GM23338 (cell line): ENCODE measurements at regions not wholly inside any gene's neighbourhood (a gene's known extent, or its start where the extent isn't known, plus 50 kb on each side); places are given as distances from the start of the nearest gene placed in this dataset.
"Not testable (repeated sequence)": the region's sequence is repeated elsewhere in the genome, so short reads cannot be mapped to it uniquely, and the experiment has no call there.

Experiments used
- ATAC-seq: fragments of 200-7000 bp; cut with Tn5 transposase; 3 replicates; pipeline ENCODE4 v1.9.1; 2020
- DNase-seq: peaks from one replicate; pipeline ENCODE4 v3.0.0-alpha.2; 2015; ENCODE audit warnings: low spot score
- H2AFZ ChIP-seq: fragments of 200-600 bp; sonication (generic); 2 replicates; pipeline ENCODE4 v1.8.0; 2016; ENCODE audit warnings: antibody characterized with exemption, mild to moderate bottlenecking, moderate library complexity
- H3F3A ChIP-seq: fragments of 200-600 bp; sonication (generic); replicated peaks from 2 replicates; pipeline ENCODE4 v1.8.0; 2017; ENCODE audit warnings: antibody characterized with exemption, mixed run types, low read depth
- H3K27ac ChIP-seq: fragments of 200-600 bp; sonication (generic); 2 replicates; pipeline ENCODE4 v1.6.1; 2016; ENCODE audit warnings: low read depth
- H3K27me3 ChIP-seq: fragments of 200-600 bp; sonication (generic); 2 replicates; pipeline ENCODE4 v1.8.0; 2016; ENCODE audit warnings: mild to moderate bottlenecking, mixed run types, moderate library complexity; ENCODE audit not compliant: insufficient read depth
- H3K36me3 ChIP-seq: fragments of 200-600 bp; sonication (generic); 2 replicates; pipeline ENCODE4 v1.8.0; 2016; ENCODE audit warnings: mild to moderate bottlenecking; ENCODE audit not compliant: insufficient read depth
- H3K4me1 ChIP-seq: fragments of 200-600 bp; sonication (generic); 2 replicates; pipeline ENCODE4 v1.8.0; 2016; ENCODE audit warnings: mild to moderate bottlenecking, moderate library complexity; ENCODE audit not compliant: insufficient read depth
- H3K4me2 ChIP-seq: fragments of 200-600 bp; sonication (generic); 2 replicates; pipeline ENCODE4 v1.7.1; 2017; ENCODE audit warnings: mixed run types
- H3K4me3 ChIP-seq: fragments of 200-600 bp; sonication (generic); 2 replicates; pipeline ENCODE4 v1.6.1; 2016; ENCODE audit warnings: mixed run types
- H3K79me2 ChIP-seq: fragments of 200-600 bp; sonication (generic); replicated peaks from 2 replicates; pipeline ENCODE4 v1.8.0; 2017; ENCODE audit warnings: mild to moderate bottlenecking; ENCODE audit not compliant: insufficient read depth
- H3K9me2 ChIP-seq: fragments of 200-600 bp; sonication (generic); 2 replicates; pipeline ENCODE4 v1.8.0; 2017; ENCODE audit not compliant: insufficient read depth
- H4K20me1 ChIP-seq: fragments of 200-600 bp; sonication (generic); replicated peaks from 2 replicates; pipeline ENCODE4 v1.8.0; 2017; ENCODE audit warnings: mild to moderate bottlenecking; ENCODE audit not compliant: insufficient read depth
- H3K27ac Mint-ChIP-seq: 2 replicates; pipeline ENCODE4 v1.8.0; 2020; ENCODE audit warnings: inconsistent platforms, mild to moderate bottlenecking, moderate library complexity, mixed read lengths
- H3K27me3 Mint-ChIP-seq: 3 replicates; pipeline ENCODE4 v1.8.0; 2022; ENCODE audit warnings: low read depth, mild to moderate bottlenecking, moderate library complexity, mixed read lengths, inconsistent platforms; ENCODE audit not compliant: insufficient read depth, poor library complexity
- H3K36me3 Mint-ChIP-seq: 3 replicates; pipeline ENCODE4 v1.8.0; 2021; ENCODE audit warnings: low read depth, mild to moderate bottlenecking, inconsistent platforms, moderate library complexity, mixed read lengths
- H3K4me1 Mint-ChIP-seq: 3 replicates; pipeline ENCODE4 v1.8.0; 2020; ENCODE audit warnings: mild to moderate bottlenecking, inconsistent platforms, mixed read lengths
- H3K4me3 Mint-ChIP-seq: 3 replicates; pipeline ENCODE4 v1.8.0; 2021; ENCODE audit warnings: moderate library complexity, mild to moderate bottlenecking, inconsistent platforms, mixed read lengths
- H3K9me3 Mint-ChIP-seq: 3 replicates; pipeline ENCODE4 v1.8.0; 2020; ENCODE audit warnings: moderate library complexity, mild to moderate bottlenecking, inconsistent platforms, mixed read lengths

DNA sequence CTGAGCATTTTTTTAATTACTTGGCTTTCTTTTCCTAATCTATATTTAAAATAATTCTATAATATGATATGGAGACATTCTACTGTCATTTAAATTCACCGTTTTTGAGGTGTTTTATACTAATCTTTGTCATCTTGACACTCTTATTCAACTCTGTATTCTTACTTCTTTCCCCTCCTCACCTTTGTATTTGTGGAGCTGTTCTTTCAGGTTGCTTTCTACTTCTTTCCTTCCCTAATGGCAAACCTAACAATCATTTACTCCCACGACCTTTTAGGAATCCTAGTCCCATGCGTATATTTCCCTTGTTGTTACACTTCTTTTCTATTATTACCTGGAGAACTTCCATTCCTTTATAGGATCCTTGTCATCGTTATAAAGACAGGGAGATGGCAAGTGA lies 271.8 kb downstream of the TP53TG3F start:
- H3K4me1 Mint-ChIP-seq, H2AFZ ChIP-seq, ATAC-seq, H4K20me1 ChIP-seq, H3K36me3 Mint-ChIP-seq, H3K36me3 ChIP-seq, H3K9me2 ChIP-seq, H3K27ac Mint-ChIP-seq, H3K4me3 Mint-ChIP-seq, H3K4me3 ChIP-seq, H3K4me1 ChIP-seq, H3K27me3 Mint-ChIP-seq, H3K4me2 ChIP-seq, H3K27me3 ChIP-seq, H3F3A ChIP-seq, H3K79me2 ChIP-seq, DNase-seq, H3K27ac ChIP-seq: not testable (repeated sequence)
- peaks cover 12% of the 10 kb centered on the region for H3K9me3 Mint-ChIP-seq

DNA sequence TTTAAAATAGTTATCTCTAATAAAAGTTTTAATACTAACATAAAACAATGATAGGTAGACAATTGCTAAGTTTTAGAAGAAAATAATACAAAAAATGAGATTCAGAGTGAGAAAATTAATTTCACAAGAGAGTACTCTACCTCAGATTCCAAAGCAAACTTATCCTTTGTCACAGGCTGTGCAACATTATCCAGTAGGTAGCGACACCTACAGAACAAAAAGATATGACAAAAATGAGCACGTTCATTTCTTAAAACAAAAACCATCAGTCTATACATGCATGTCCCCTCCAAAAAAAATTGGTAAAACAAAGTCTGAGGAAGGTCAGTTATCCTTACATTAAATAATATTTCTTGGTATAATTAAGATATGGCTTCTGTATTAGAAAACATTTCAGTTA lies 275.2 kb downstream of the TP53TG3F start:
- not testable (repeated sequence) for H3K4me1 ChIP-seq, H3K4me2 ChIP-seq, H3K9me2 ChIP-seq, H3K27me3 ChIP-seq, H3K27me3 Mint-ChIP-seq, H3K4me3 ChIP-seq, DNase-seq, H3K27ac ChIP-seq, H3K79me2 ChIP-seq, ATAC-seq, H3K4me1 Mint-ChIP-seq, H3F3A ChIP-seq, H4K20me1 ChIP-seq, H2AFZ ChIP-seq, H3K27ac Mint-ChIP-seq, H3K4me3 Mint-ChIP-seq, H3K36me3 ChIP-seq, H3K36me3 Mint-ChIP-seq
- peaks cover 15% of the 10 kb centered on the region for H3K9me3 Mint-ChIP-seq

DNA sequence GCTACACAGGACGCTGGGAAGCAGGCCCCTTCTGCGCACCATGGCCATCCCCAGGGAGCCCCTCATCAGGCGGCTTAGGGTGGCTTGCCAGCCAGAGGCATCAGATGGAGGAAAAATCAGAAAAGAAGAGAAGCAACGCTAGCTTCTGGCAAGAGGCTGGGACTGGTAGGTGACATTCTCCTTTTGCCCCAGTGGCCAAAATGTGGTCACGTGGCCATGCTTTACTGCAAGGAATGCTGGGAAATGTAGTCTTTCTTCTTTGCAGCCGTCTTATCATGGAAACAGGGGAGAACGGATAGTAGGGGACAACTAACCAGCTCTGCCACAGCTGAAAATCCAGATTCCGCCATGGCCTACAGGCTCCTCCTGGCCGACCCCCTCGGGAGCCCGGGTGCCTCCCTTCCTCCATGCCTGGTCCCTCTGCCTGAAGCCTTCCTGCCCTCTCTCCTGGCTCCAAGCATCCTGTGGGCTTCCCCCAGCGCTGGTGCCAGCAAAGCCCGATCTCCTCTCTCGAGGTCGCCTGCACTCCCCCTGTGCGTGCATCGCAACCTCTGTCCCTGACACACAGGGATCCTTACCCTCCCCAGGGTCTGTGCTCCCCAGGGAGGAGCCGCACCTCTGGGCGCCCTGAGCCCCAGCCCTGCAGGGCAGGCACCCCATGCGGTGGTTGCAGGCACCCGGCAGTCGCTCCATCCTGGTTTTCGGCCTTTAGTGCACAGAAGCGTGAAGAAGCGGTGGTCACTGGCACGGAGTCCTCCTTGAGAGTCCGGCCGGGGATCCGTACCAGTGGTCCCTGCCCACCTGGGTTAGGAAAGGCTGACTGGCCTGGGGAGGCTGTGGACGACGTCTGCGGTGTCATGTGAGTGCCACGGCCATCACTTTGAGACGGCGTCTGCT lies 307.7 kb downstream of the TP53TG3F start:
- H3K4me1 ChIP-seq, H4K20me1 ChIP-seq, H3F3A ChIP-seq, H3K27ac Mint-ChIP-seq, H3K4me1 Mint-ChIP-seq, H3K27me3 Mint-ChIP-seq, H3K79me2 ChIP-seq, H3K36me3 Mint-ChIP-seq, H3K4me2 ChIP-seq, H3K27me3 ChIP-seq, ATAC-seq, H2AFZ ChIP-seq, H3K36me3 ChIP-seq, DNase-seq, H3K9me2 ChIP-seq, H3K4me3 ChIP-seq, H3K4me3 Mint-ChIP-seq, H3K27ac ChIP-seq: not testable (repeated sequence)
- H3K9me3 Mint-ChIP-seq: peaks cover 22% of the 10 kb centered on the region

DNA sequence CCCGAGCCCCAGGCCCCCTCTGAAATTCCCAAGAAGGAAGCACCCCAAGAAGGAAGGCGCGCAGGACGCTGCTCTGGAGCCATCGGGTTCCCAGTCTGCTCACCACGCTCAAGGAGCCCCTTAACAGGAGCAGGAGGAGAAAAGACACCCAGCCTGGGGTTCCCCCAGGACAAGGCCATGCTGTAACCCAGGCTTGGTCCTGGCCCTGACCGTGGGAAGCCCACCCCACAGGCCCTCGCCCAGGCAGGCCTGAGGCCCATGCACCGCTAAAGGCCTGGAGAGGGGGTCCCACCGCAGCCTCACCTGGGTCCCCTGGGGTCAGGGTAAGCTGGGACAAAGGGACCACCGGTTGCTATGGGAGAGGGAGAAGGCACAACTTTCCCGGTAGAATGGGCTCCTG lies 309.3 kb downstream of the TP53TG3F start:
- not testable (repeated sequence) for ATAC-seq, H3K27me3 ChIP-seq, H3K79me2 ChIP-seq, H3K4me3 ChIP-seq, H3K27me3 Mint-ChIP-seq, H3K4me1 ChIP-seq, H3K27ac Mint-ChIP-seq, H3K9me2 ChIP-seq, H3F3A ChIP-seq, H3K27ac ChIP-seq, H3K4me3 Mint-ChIP-seq, H3K36me3 Mint-ChIP-seq, H3K4me2 ChIP-seq, H2AFZ ChIP-seq, H3K36me3 ChIP-seq, DNase-seq, H4K20me1 ChIP-seq, H3K4me1 Mint-ChIP-seq
- H3K9me3 Mint-ChIP-seq: peaks cover 26% of the 10 kb centered on the region

DNA sequence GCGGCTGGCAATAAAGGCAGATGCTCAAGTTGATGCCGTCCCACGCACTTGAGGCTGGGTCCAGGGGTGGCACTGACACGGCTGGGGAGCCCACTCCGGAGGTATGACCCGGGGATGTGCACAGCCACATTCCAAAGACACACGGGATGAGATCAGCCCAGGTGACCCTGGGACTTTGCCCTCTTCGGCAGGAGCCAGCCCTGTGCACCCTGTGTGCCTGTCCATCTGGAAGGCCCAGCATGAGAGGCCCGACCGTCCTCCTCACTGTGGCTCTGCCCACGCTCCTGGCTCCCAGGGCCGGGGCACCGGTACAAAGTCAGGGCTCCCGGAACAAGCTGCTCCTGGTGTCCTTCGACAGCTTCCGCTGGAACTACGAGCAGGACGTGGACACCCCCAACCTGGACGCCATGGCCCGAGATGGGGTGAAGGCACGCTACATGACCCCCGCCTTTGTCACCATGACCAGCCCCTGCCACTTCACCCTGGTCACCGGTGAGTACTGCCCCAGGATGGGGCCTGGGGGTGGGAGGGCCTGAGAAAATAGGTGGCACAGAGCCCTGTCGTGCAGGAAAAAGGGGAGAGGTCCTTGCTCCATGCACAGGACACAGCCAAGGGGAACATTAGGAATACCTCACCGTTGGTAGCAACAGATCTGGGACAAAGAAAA lies 309.9 kb downstream of the TP53TG3F start:
- H3K4me3 ChIP-seq, H3K36me3 ChIP-seq, H3K4me3 Mint-ChIP-seq, H3K4me1 ChIP-seq, H3K4me2 ChIP-seq, H3K27ac ChIP-seq, ATAC-seq, H3K36me3 Mint-ChIP-seq, H3K27me3 Mint-ChIP-seq, H3K9me2 ChIP-seq, H3K27me3 ChIP-seq, H3K79me2 ChIP-seq, H3K4me1 Mint-ChIP-seq, H2AFZ ChIP-seq, H4K20me1 ChIP-seq, H3F3A ChIP-seq, DNase-seq, H3K27ac Mint-ChIP-seq: not testable (repeated sequence)
- peaks cover 30% of the 10 kb centered on the region for H3K9me3 Mint-ChIP-seq

DNA sequence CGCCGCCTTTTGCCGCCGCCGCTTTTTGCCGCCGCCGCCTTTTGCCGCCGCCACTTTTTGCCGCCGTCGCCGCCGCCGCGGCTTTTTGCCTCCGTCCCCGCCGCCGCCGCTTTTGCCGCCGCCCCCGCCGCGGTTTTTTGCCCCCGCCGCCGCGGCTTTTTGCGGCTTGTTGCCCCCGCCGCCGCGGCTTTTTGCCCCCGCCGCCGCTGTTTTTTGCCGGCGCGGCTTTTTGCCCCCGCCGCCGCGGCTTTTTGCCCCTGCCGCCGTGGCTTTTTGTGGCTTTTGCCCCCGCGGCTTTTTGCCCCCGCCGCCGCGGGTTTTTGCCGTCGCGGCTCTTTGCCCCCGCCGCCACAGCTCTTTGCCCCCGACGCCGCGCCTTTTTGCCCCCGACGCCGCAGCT lies 311.1 kb downstream of the TP53TG3F start:
- not testable (repeated sequence) for DNase-seq, H3K9me2 ChIP-seq, H3K4me1 Mint-ChIP-seq, H3K4me3 Mint-ChIP-seq, H3K27ac Mint-ChIP-seq, H3K4me2 ChIP-seq, H3K4me1 ChIP-seq, H3K36me3 ChIP-seq, H3K36me3 Mint-ChIP-seq, H2AFZ ChIP-seq, H3K27me3 Mint-ChIP-seq, H3K27ac ChIP-seq, H3F3A ChIP-seq, H3K4me3 ChIP-seq, H3K27me3 ChIP-seq, H3K79me2 ChIP-seq, H4K20me1 ChIP-seq, ATAC-seq
- peaks cover 36% of the 10 kb centered on the region for H3K9me3 Mint-ChIP-seq
